ENCODE measurements at regions not wholly inside any gene's neighbourhood (a gene's known extent, or its start where the extent isn't known, plus 50 kb on each side); places are given as distances from the start of the nearest gene placed in this dataset.
A peak's percentile ranks its signal among the peaks of the same experiment; 100 is the strongest.

- no peak for DNase-seq (ENCODE audit: low read depth)
These were observed 311.0 kb upstream of the TNRC6C start for GRCh38 chr17:77647531-77647930.

GRCh38 chr17:77649717-77650211 is 308.7 kb upstream of the TNRC6C start:
- no peak for DNase-seq (ENCODE audit: low read depth)

DNA sequence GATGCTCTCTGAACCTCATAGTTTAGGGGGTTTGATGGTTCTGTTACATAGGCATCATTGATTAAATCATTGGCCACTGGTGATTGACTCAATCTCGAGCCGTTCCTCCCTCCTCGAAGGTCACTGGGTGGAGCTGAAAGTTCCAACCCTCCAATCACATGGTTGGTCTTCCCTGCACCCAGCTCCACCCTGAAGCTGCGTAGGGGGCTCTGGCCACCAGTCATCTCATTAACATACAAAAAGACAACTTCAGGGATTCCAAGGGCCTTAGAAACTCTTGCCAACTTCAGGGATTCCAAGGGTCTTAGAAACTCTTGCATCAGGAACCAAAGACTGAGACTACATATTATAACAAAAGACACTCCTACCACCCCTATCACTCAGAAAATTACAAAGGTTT is 306.5 kb upstream of the TNRC6C start:
- DNase-seq (ENCODE audit: low read depth), result no peak

DNA sequence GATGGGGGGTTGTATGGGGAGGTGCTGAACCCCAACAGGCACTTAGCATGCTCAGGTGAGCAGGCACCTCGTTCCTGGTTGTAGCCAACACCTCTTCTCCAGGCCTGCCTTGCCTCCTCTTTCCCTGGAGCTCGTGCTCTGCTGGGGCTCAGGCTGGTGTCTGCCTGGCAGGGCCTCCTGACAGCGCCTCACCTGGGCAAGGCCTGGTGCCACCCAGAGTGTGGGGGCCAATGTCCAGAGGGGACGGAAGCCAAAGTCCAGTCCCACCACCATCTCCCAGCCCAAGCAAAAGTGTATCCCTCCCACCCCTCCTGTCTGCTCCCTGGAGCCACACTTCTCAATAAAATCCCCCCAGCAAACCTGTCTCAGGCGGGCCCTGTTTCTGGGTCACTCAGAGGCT is 304.2 kb upstream of the TNRC6C start:
- DNase-seq (ENCODE audit: low read depth), result no peak

DNA sequence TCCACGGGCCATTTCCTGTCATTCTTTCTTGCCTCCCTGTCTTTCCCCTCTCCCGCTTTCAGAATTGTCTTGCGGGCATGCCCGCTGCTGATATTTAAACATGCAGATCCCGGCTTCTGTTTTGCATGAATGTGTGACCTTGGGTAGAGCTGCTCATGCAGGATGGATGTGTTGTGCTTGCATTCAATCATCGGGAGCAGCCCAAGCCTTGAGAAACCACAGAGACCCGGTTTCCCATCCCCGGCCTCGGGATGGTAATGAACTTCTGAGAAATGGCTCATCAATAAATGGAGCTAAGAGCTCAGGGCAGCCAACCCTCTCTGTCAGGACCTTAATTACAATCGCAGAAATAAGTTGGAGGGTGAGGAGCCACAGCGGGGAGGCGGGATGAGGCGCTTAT is 303.7 kb upstream of the TNRC6C start:
- DNase-seq (ENCODE audit: low read depth), result no peak

- DNase-seq (ENCODE audit: low read depth), result no peak
These were observed 302.4 kb upstream of the TNRC6C start for GRCh38 chr17:77656054-77656453.

DNA sequence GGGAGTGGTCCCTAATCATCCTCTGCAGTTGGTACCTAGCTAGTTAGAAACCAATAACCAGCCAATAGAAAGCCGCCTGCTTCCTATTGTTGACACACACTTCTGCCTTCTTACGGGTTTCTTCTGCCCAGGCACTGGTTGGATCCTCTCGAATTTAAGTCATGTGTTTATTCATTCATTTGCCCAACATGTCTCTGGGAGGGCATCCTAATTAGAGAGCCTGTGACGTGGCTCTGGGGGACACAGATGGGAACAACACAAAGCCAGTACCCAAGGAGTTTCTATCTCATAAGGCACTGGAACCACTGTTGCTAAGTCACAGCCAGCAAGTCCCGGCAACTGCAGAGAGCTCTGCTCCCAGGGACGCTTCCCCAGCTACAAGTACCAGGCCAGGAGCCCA is 300.7 kb upstream of the TNRC6C start:
- no peak for DNase-seq (ENCODE audit: low read depth)

DNA sequence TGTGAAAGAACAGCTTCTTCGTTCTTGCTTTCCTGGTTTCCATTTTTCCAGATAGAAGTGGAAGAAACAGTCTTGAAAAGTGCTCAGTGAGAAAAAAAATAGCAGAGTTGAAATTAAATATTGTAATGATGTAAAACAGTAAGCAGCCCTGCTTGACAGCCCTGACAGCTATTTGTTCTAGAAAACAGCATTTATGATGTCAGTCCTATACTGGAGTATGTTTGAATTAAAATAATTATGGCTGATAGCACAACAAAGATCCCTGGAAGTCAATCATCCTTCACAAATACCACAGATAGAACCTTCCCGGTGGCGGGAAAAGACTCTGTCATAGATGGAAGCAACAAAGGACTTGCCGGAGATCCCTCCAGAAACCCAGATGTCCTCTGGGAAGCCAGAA is 298.0 kb upstream of the TNRC6C start:
- no peak for DNase-seq (ENCODE audit: low read depth)

DNA sequence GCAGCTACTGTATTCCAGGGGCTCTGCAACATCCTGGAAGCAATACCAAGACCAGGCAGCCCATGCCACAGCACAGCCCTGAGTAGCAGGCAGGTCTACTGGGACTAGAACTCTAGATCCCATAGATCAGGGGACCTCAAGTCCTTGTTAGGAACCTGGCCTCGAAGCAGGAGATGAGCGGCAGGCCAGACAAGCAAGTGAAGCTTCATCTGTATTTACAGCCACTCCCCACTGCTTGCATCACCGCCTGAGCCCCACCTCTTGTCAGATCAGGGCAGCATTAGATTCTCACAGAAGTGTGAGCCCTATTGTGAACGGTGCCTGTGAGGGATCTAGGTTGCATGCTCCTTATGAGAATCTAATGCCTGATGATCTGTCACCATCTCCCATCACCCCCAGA is 295.7 kb upstream of the TNRC6C start:
- no peak for DNase-seq (ENCODE audit: low read depth)

- DNase-seq (ENCODE audit: low read depth), result no peak
These were observed 294.3 kb upstream of the TNRC6C start for GRCh38 chr17:77664097-77664729.

GRCh38 chr17:77665833-77666232 is 292.7 kb upstream of the TNRC6C start:
- no peak for DNase-seq (ENCODE audit: low read depth)

GRCh38 chr17:77666462-77666861 is 292.0 kb upstream of the TNRC6C start:
- no peak for DNase-seq (ENCODE audit: low read depth)

DNA sequence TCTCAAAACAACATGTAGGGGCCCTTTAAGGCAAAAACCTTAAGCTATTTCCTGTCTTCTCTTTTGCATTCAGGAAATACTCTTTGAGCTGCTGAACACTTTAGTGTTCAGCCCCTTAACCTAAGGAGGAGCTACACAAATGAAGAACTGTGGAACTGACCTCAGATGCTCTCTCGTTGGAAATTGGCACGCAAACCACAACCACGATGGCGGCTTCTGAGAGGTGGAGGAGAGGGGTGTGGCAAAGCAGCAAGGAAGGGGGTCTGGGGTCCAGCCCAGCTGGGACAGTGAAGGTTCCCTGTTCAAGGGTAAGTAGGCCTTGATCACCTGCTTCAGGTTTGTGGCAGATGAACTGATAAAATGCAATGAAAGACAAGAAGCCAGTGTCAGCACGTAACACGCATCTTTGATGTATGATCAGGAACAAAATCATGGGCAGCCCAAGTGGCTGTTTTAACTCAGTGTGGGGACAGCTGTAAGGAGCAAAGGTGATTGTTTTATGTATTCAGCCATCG is 291.6 kb upstream of the TNRC6C start:
- DNase-seq (ENCODE audit: low read depth), result peak; percentile 11

GRCh38 chr17:77667478-77667877 is 291.0 kb upstream of the TNRC6C start:
- DNase-seq (ENCODE audit: low read depth), result no peak

DNA sequence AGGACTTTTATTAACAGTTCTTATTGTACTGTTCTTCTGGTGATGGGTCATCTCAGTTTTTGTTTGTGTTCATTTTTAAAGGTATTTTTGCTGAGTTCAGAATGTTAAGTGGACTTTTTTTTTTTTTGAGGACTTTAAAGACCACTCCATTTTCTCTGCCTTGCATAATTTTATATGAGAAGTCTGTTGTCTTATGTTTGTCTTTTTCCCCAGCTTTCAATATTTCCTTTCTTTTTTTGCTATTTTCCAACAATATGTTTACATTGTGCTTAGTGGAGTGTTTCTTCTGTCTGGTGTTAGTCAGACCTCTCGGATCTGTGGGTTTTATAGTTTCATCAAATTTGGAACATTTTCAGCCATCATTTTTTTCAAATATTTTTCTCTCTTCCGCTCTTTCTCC is 290.0 kb upstream of the TNRC6C start:
- no peak for DNase-seq (ENCODE audit: low read depth)

GRCh38 chr17:77670173-77670572 is 288.3 kb upstream of the TNRC6C start:
- no peak for DNase-seq (ENCODE audit: low read depth)

DNA sequence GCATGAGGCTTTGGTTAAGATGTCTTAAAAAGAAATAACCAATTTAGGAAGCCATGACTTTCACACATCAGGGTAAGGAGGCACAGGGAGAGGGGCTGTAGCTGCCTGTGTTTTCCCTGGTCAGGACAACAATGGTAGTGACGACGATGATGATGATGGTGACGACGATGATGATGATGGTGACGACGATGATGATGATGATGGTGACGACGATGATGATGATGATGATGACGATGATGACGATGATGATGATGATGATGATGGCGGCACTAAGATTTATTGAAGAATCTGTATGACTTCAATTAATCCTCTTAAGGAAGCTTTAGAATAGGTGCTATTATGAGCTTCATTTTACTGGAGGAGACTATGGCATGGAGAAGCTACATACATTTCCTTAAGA is 284.1 kb upstream of the TNRC6C start:
- no peak for DNase-seq (ENCODE audit: low read depth)

GRCh38 chr17:77675411-77675810 is 283.1 kb upstream of the TNRC6C start:
- DNase-seq (ENCODE audit: low read depth), result no peak

DNA sequence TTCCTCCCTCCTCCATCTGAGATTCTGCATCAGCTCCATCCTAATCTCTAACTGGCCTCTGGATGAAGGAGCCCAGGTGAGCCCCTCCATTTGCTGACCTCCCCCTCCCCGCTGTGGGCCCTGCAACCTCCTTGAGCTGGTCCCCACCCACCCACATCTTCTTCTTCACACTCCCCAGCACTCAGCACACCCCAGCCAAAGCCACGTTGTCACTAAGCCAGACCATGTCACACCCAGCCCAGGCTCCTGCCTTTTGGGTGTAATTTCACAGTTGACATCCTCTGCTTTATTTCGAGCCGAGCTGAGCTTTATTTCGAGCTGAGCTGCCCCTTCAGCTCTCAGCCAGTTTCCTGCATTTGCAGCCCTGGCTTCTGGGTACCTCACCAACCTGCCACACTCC is 282.7 kb upstream of the TNRC6C start:
- DNase-seq (ENCODE audit: low read depth), result no peak

DNA sequence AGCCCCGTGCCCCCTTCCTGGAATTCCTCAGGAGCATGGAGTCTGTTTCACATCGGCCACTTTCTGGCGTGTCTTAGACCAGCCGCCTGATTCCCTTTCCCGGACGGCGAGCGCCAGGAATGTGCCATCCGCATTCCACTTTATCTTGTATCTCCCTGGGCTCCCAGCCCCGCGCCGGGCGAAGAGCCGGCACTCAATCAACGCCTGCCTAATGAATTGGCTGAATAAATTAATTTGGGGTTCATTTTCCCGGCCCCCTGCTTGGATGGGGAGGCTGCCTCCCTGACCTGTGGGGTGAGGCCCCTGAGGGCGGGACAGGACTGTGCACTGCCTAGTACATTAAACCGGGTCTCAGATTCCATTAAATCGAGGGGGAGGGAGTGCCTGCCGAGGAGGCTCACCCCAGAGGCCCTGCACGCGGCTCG is 282.3 kb upstream of the TNRC6C start:
- DNase-seq (ENCODE audit: low read depth), result no peak

DNA sequence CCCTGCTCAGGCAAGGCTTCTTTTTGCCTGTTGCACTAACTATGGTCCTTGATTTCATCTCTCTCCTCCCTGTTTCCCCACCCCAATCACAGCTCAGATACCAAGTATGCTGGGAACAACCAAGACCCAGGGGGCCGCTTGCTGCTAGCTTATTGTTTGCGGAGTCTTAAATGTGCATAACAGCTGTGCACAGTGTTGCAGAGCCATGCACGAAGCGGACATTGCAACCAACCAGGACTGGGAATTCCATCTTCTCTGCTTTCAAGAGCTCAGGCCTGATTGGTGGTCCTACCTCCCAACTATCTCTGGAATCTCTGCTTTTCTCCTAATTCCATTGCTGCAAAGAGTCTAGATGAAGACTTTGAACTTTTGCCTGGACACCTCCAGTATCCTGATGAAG is 281.3 kb upstream of the TNRC6C start:
- no peak for DNase-seq (ENCODE audit: low read depth)

DNA sequence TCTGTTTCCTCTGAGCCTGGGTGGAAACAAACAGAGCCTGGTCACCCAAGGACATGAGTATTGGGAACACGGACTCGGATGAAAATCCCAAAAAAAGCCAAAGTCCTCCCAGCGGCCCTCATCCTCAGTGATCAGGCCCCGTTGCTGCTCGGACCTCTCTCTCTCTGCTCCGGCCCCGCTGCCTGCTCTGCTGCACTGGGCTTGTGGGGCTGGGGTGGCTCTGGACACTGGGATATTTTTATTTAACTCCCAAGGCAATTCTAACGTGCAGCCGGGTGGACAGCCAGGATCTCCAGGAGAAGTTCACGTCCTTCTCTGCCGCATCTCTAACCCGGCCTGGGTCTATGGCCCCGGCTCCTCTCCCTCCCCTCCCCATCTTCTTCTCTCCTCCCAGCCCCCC is 280.9 kb upstream of the TNRC6C start:
- no peak for DNase-seq (ENCODE audit: low read depth)

GRCh38 chr17:77679589-77679988 is 278.9 kb upstream of the TNRC6C start:
- DNase-seq (ENCODE audit: low read depth), result no peak

- DNase-seq (ENCODE audit: low read depth), result no peak
These were observed 276.6 kb upstream of the TNRC6C start for GRCh38 chr17:77681861-77682260.
